ENCODE measurements at regions not wholly inside any gene's neighbourhood (a gene's known extent, or its start where the extent isn't known, plus 50 kb on each side); places are given as distances from the start of the nearest gene placed in this dataset.

- no peak overlapping the region for H3K4me3 ChIP-seq (ENCODE audit: low read depth, low read length)
- no peak for TF ChIP-seq CTCF (conservative IDR thresholded peaks at IDR 0.05; ENCODE audit: low read depth, low read length)
- peak; percentile 54 for DNase-seq (ENCODE audit: low read depth)
Measured at GRCh38 chr4:164536814-164537213, 217.1 kb upstream of the SMIM31 start.

GRCh38 chr4:164538097-164538496 lies 215.8 kb upstream of the SMIM31 start:
- H3K4me3 ChIP-seq (ENCODE audit: low read depth, low read length): no peak overlapping the region
- DNase-seq (ENCODE audit: low read depth): no peak
- no peak for TF ChIP-seq CTCF (conservative IDR thresholded peaks at IDR 0.05; ENCODE audit: low read depth, low read length)

GRCh38 chr4:164540987-164541386 lies 212.9 kb upstream of the SMIM31 start:
- DNase-seq (ENCODE audit: low read depth): no peak
- no peak overlapping the region for H3K4me3 ChIP-seq (ENCODE audit: low read depth, low read length)
- TF ChIP-seq CTCF (conservative IDR thresholded peaks at IDR 0.05; ENCODE audit: low read depth, low read length): no peak

GRCh38 chr4:164542431-164542830 lies 211.5 kb upstream of the SMIM31 start:
- TF ChIP-seq CTCF (conservative IDR thresholded peaks at IDR 0.05; ENCODE audit: low read depth, low read length): no peak
- no peak overlapping the region for H3K4me3 ChIP-seq (ENCODE audit: low read depth, low read length)
- no peak for DNase-seq (ENCODE audit: low read depth)

GRCh38 chr4:164550989-164551712 lies 202.8 kb upstream of the SMIM31 start:
- no peak for DNase-seq (ENCODE audit: low read depth)
- H3K4me3 ChIP-seq (ENCODE audit: low read depth, low read length): no peak overlapping the region
- TF ChIP-seq CTCF (conservative IDR thresholded peaks at IDR 0.05; ENCODE audit: low read depth, low read length): no peak

- H3K4me3 ChIP-seq (ENCODE audit: low read depth, low read length): no peak overlapping the region
- no peak for TF ChIP-seq CTCF (conservative IDR thresholded peaks at IDR 0.05; ENCODE audit: low read depth, low read length)
- DNase-seq (ENCODE audit: low read depth): no peak
Measured at GRCh38 chr4:164551713-164552040, 202.3 kb upstream of the SMIM31 start.
